Endothelial cell (in vitro differentiated cells): ENCODE measurements at regions not wholly inside any gene's neighbourhood (a gene's known extent, or its start where the extent isn't known, plus 50 kb on each side); places are given as distances from the start of the nearest gene placed in this dataset.

ENCODE experiments used
- DNase-seq: peaks from one replicate; pipeline ENCODE4 v3.0.0; 2021; ENCODE audit warnings: low spot score
- H3K27ac Mint-ChIP-seq: one replicate; pipeline ENCODE4 v1.8.0; 2021; ENCODE audit warnings: mixed read lengths, inconsistent platforms; ENCODE audit not compliant: unreplicated experiment
- H3K27me3 Mint-ChIP-seq: one replicate; pipeline ENCODE4 v1.8.0; 2021; ENCODE audit warnings: mild to moderate bottlenecking, moderate library complexity, mixed read lengths, inconsistent platforms; ENCODE audit not compliant: unreplicated experiment
- H3K36me3 Mint-ChIP-seq: one replicate; pipeline ENCODE4 v1.8.0; 2021; ENCODE audit warnings: mild to moderate bottlenecking, low read depth, mixed read lengths, inconsistent platforms; ENCODE audit not compliant: unreplicated experiment
- H3K4me1 Mint-ChIP-seq: one replicate; pipeline ENCODE4 v1.8.0; 2021; ENCODE audit warnings: mild to moderate bottlenecking, mixed read lengths, inconsistent platforms; ENCODE audit not compliant: unreplicated experiment
- H3K4me3 Mint-ChIP-seq: one replicate; pipeline ENCODE4 v1.8.0; 2021; ENCODE audit warnings: mild to moderate bottlenecking, mixed read lengths, inconsistent platforms; ENCODE audit not compliant: unreplicated experiment
- H3K9me3 Mint-ChIP-seq: one replicate; pipeline ENCODE4 v1.8.0; 2021; ENCODE audit warnings: mixed read lengths, inconsistent platforms; ENCODE audit not compliant: unreplicated experiment
- TF ChIP-seq, protein P1 (sequence below): fragments of 200-600 bp; sonication (generic); IDR thresholded peaks from one replicate; pipeline ENCODE4 v1.5.0; 2021; ENCODE audit warnings: antibody characterized with exemption; ENCODE audit not compliant: unreplicated experiment

- H3K27ac Mint-ChIP-seq = no peak overlapping the region
- H3K9me3 Mint-ChIP-seq = no peaks in the 10 kb centered on the region
- peaks cover 2% of the 10 kb centered on the region for H3K27me3 Mint-ChIP-seq
- no peaks in the 10 kb centered on the region for H3K36me3 Mint-ChIP-seq
- no peaks in the 10 kb centered on the region for H3K4me1 Mint-ChIP-seq
- no peak overlapping the region for H3K4me3 Mint-ChIP-seq
- no peak for DNase-seq
- TF ChIP-seq, protein P1, sequence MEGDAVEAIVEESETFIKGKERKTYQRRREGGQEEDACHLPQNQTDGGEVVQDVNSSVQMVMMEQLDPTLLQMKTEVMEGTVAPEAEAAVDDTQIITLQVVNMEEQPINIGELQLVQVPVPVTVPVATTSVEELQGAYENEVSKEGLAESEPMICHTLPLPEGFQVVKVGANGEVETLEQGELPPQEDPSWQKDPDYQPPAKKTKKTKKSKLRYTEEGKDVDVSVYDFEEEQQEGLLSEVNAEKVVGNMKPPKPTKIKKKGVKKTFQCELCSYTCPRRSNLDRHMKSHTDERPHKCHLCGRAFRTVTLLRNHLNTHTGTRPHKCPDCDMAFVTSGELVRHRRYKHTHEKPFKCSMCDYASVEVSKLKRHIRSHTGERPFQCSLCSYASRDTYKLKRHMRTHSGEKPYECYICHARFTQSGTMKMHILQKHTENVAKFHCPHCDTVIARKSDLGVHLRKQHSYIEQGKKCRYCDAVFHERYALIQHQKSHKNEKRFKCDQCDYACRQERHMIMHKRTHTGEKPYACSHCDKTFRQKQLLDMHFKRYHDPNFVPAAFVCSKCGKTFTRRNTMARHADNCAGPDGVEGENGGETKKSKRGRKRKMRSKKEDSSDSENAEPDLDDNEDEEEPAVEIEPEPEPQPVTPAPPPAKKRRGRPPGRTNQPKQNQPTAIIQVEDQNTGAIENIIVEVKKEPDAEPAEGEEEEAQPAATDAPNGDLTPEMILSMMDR = no peak
Observed at GRCh38 chr13:72545030-72545719, 182.3 kb downstream of the MZT1 start.

DNA sequence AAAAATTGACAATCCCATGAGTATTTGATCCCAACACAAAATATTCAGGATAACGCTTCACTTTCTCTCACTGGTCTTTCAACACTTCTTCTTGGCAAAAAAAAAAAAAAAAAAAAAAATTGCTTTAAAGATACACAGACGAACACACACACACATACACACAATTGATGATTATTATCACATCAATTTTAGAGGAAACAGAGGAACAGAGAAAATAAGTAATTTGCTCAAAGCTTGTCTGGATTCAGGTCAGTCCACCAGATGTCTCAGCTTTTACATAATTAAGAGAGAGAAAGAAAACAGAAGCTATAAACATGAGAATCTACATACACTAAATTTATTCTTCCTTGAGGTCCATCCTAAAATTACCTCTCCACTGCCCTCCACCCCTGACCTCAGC, 183.4 kb downstream of the MZT1 start:
- Mint-ChIP-seq H3K4me3 (no peak overlapping the region), H3K4me1 (peaks cover 2% of the 10 kb centered on the region), H3K27ac (no peak overlapping the region), H3K36me3 (no peaks in the 10 kb centered on the region), H3K9me3 (no peaks in the 10 kb centered on the region), H3K27me3 (peaks cover 4% of the 10 kb centered on the region)
- no peak for DNase-seq
- TF ChIP-seq, protein P1 = no peak

GRCh38 chr13:72542241-72542640, 185.2 kb downstream of the MZT1 start:
- no peaks in the 10 kb centered on the region for H3K9me3 Mint-ChIP-seq
- H3K27ac Mint-ChIP-seq = no peak overlapping the region
- TF ChIP-seq, protein P1 = no peak
- H3K4me1 Mint-ChIP-seq = peaks cover 2% of the 10 kb centered on the region
- no peak overlapping the region for H3K4me3 Mint-ChIP-seq
- H3K36me3 Mint-ChIP-seq = no peaks in the 10 kb centered on the region
- no peak for DNase-seq
- peaks cover 4% of the 10 kb centered on the region for H3K27me3 Mint-ChIP-seq

- Mint-ChIP-seq H3K27me3 (peaks cover 4% of the 10 kb centered on the region), H3K27ac (no peak overlapping the region), H3K36me3 (no peaks in the 10 kb centered on the region), H3K4me3 (no peak overlapping the region), H3K4me1 (peaks cover 2% of the 10 kb centered on the region), H3K9me3 (no peaks in the 10 kb centered on the region)
- TF ChIP-seq, protein P1 = no peak
- no peak for DNase-seq
Observed at GRCh38 chr13:72541674-72542073, 185.8 kb downstream of the MZT1 start.

- no peak overlapping the region for H3K27ac Mint-ChIP-seq
- H3K9me3 Mint-ChIP-seq = no peaks in the 10 kb centered on the region
- TF ChIP-seq, protein P1 = no peak
- H3K4me3 Mint-ChIP-seq = no peak overlapping the region
- peaks cover 4% of the 10 kb centered on the region for H3K27me3 Mint-ChIP-seq
- no peak for DNase-seq
- peaks cover 2% of the 10 kb centered on the region for H3K4me1 Mint-ChIP-seq
- H3K36me3 Mint-ChIP-seq = no peaks in the 10 kb centered on the region
Observed at GRCh38 chr13:72540881-72541280, 186.5 kb downstream of the MZT1 start.
